Loucy (cell line): ENCODE measurements at regions not wholly inside any gene's neighbourhood (a gene's known extent, or its start where the extent isn't known, plus 50 kb on each side); places are given as distances from the start of the nearest gene placed in this dataset.

Source experiments
- EZH2phosphoT487 ChIP-seq: fragments of 200-600 bp; IDR thresholded peaks from 2 replicates; pipeline ENCODE4 v1.6.1; 2018; ENCODE audit warnings: antibody characterized with exemption, mild to moderate bottlenecking, moderate library complexity, borderline replicate concordance
- TF ChIP-seq, protein P1 (sequence below): fragments of 200-600 bp; sonication (generic); conservative IDR thresholded peaks from 2 replicates; pipeline ENCODE4 v1.5.1; 2014; ENCODE audit warnings: mild to moderate bottlenecking, antibody characterized with exemption, low read length

DNA sequence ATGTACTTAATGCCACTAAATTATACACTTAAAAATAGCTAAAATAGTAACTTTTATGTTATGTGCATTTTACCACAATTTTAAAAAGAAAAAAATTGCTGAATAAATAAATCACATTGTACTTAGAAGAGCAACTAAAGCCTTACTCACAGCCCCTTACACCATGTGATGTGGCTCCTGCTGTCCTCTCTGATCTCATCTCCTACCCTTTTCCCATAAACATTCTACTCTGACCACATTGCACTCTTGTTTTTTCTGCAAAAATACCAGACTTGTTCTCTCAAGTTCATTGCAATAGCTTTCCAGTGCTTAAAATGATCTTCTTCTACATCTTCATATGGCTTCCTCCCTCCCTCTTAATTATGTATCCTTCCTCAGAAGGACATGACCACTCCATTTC is 268.4 kb downstream of the ELAVL2 start:
- TF ChIP-seq, protein P1, sequence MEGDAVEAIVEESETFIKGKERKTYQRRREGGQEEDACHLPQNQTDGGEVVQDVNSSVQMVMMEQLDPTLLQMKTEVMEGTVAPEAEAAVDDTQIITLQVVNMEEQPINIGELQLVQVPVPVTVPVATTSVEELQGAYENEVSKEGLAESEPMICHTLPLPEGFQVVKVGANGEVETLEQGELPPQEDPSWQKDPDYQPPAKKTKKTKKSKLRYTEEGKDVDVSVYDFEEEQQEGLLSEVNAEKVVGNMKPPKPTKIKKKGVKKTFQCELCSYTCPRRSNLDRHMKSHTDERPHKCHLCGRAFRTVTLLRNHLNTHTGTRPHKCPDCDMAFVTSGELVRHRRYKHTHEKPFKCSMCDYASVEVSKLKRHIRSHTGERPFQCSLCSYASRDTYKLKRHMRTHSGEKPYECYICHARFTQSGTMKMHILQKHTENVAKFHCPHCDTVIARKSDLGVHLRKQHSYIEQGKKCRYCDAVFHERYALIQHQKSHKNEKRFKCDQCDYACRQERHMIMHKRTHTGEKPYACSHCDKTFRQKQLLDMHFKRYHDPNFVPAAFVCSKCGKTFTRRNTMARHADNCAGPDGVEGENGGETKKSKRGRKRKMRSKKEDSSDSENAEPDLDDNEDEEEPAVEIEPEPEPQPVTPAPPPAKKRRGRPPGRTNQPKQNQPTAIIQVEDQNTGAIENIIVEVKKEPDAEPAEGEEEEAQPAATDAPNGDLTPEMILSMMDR, result no peak
- no peak for TF ChIP-seq EZH2phosphoT487
